MM.1S (cell line): ENCODE measurements at regions not wholly inside any gene's neighbourhood (a gene's known extent, or its start where the extent isn't known, plus 50 kb on each side); places are given as distances from the start of the nearest gene placed in this dataset.
"Not testable (repeated sequence)": the region's sequence is repeated elsewhere in the genome, so short reads cannot be mapped to it uniquely, and the experiment has no call there.

Experiments
- DNase-seq: peaks from one replicate; pipeline ENCODE4 v3.0.0-alpha.2; 2015
- H2AFZ ChIP-seq: fragments of 300-600 bp; sonication (generic); 2 replicates; pipeline ENCODE4 v1.6.0; 2016; ENCODE audit warnings: antibody characterized with exemption, low read length
- H3F3A ChIP-seq: fragments of 300-600 bp; sonication (generic); 2 replicates; pipeline ENCODE4 v1.6.1; 2016; ENCODE audit warnings: mild to moderate bottlenecking, antibody characterized with exemption, low read length, moderate library complexity, mixed read lengths; ENCODE audit not compliant: insufficient read depth
- H3K27ac ChIP-seq: fragments of 300-600 bp; sonication (generic); 2 replicates; pipeline ENCODE4 v1.5.1; 2016; ENCODE audit warnings: mild to moderate bottlenecking, low read length
- H3K27me3 ChIP-seq: fragments of 300-600 bp; sonication (generic); replicated peaks from 2 replicates; pipeline ENCODE4 v1.6.0; 2016; ENCODE audit warnings: low read length; ENCODE audit not compliant: insufficient read depth
- H3K36me3 ChIP-seq: fragments of 300-600 bp; sonication (generic); replicated peaks from 2 replicates; pipeline ENCODE4 v1.6.1; 2016; ENCODE audit warnings: mild to moderate bottlenecking, low read length, mixed read lengths; ENCODE audit not compliant: insufficient read depth
- H3K4me1 ChIP-seq: fragments of 300-600 bp; sonication (generic); 2 replicates; pipeline ENCODE4 v1.6.1; 2016; ENCODE audit warnings: low read length, mixed read lengths
- H3K4me2 ChIP-seq: fragments of 300-600 bp; sonication (generic); 2 replicates; pipeline ENCODE4 v1.6.0; 2016; ENCODE audit warnings: low read depth, low read length
- H3K4me3 ChIP-seq: fragments of 300-600 bp; sonication (generic); 2 replicates; pipeline ENCODE4 v1.5.1; 2016; ENCODE audit warnings: low read length, mixed read lengths
- H3K79me2 ChIP-seq: fragments of 300-600 bp; sonication (generic); 2 replicates; pipeline ENCODE4 v1.6.1; 2016; ENCODE audit warnings: mixed run types, low read length, mixed read lengths
- H3K9ac ChIP-seq: fragments of 300-600 bp; sonication (generic); 2 replicates; pipeline ENCODE4 v1.6.1; 2016; ENCODE audit warnings: low read length, mixed read lengths
- H3K9me2 ChIP-seq: fragments of 300-600 bp; sonication (generic); replicated peaks from 2 replicates; pipeline ENCODE4 v1.6.1; 2016; ENCODE audit warnings: mild to moderate bottlenecking, low read length, mixed read lengths; ENCODE audit not compliant: insufficient read depth
- H3K9me3 ChIP-seq: fragments of 300-600 bp; sonication (generic); replicated peaks from 2 replicates; pipeline ENCODE4 v1.6.1; 2016; ENCODE audit warnings: mild to moderate bottlenecking, low read length, mixed read lengths; ENCODE audit not compliant: insufficient read depth
- H4K20me1 ChIP-seq: fragments of 300-600 bp; sonication (generic); 2 replicates; pipeline ENCODE4 v1.6.1; 2016; ENCODE audit warnings: mild to moderate bottlenecking, low read length, moderate library complexity, mixed read lengths; ENCODE audit not compliant: insufficient read depth
- EZH2 ChIP-seq: fragments of 300-600 bp; sonication (generic); optimal IDR thresholded peaks from 2 replicates; pipeline ENCODE3; 2017; ENCODE audit warnings: low read depth, mild to moderate bottlenecking, antibody characterized with exemption, low read length, mixed read lengths
- EZH2phosphoT487 ChIP-seq: fragments of 300-600 bp; sonication (generic); IDR thresholded peaks from 2 replicates; pipeline ENCODE4 v1.6.1; 2018; ENCODE audit warnings: antibody characterized with exemption, low read length
- TF ChIP-seq, protein P1 (sequence below): fragments of 300-600 bp; sonication (generic); IDR thresholded peaks from 2 replicates; pipeline ENCODE4 v1.5.1; 2016; ENCODE audit warnings: antibody characterized with exemption, low read length, mixed read lengths

DNA sequence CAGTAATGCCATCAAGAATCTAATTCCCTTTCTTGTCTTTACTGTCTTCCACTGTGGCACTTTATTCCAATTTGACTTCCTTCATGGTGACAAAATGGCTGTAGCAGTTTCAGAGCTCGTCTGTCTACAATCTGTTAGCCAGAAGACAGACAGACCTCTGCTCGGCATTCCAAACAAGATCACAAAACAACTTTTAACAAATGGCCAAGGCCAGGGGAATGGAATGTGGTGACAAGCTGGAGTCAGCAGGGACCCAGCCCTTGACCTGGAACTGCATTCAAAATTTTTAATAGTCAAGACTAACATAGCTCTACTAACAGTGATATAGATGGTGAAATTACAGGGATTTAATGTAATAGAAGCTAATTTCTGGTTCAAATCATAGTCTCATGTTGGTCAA, 637.2 kb downstream of the ETS1 start:
- no peaks in the 10 kb centered on the region for H3K9me3 ChIP-seq
- H3K27ac ChIP-seq = no peak overlapping the region
- H2AFZ ChIP-seq = no peak overlapping the region
- H3K4me2 ChIP-seq = no peak overlapping the region
- H3K36me3 ChIP-seq = no peaks in the 10 kb centered on the region
- H3K27me3 ChIP-seq = no peaks in the 10 kb centered on the region
- no peaks in the 10 kb centered on the region for H3K79me2 ChIP-seq
- TF ChIP-seq EZH2 (no peak), EZH2phosphoT487 (no peak)
- TF ChIP-seq, protein P1, sequence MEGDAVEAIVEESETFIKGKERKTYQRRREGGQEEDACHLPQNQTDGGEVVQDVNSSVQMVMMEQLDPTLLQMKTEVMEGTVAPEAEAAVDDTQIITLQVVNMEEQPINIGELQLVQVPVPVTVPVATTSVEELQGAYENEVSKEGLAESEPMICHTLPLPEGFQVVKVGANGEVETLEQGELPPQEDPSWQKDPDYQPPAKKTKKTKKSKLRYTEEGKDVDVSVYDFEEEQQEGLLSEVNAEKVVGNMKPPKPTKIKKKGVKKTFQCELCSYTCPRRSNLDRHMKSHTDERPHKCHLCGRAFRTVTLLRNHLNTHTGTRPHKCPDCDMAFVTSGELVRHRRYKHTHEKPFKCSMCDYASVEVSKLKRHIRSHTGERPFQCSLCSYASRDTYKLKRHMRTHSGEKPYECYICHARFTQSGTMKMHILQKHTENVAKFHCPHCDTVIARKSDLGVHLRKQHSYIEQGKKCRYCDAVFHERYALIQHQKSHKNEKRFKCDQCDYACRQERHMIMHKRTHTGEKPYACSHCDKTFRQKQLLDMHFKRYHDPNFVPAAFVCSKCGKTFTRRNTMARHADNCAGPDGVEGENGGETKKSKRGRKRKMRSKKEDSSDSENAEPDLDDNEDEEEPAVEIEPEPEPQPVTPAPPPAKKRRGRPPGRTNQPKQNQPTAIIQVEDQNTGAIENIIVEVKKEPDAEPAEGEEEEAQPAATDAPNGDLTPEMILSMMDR = no peak
- H3K4me3 ChIP-seq = no peak overlapping the region
- no peaks in the 10 kb centered on the region for H3F3A ChIP-seq
- no peaks in the 10 kb centered on the region for H3K9me2 ChIP-seq
- DNase-seq = no peak
- no peaks in the 10 kb centered on the region for H4K20me1 ChIP-seq
- H3K9ac ChIP-seq = no peak overlapping the region
- no peaks in the 10 kb centered on the region for H3K4me1 ChIP-seq

DNA sequence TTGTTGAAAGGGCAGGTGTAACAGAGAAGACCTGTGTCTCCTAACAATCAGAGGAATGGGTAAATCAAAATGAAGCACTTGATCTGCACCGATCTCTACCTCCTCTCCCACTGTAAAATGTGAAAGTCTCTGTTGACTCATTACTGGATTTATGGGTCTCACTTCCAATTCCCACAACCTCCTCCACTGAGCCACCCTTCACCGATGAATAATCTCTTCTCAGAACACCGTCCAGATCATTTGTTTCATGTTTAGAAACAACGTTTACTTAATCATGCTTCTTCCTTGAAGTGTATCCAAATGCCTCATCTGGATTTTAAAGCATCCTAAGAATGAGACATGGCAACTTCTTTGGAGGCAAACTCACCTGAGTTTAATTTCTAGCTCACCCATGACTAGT, 643.6 kb downstream of the ETS1 start:
- no peak for DNase-seq
- H3K79me2 ChIP-seq = no peaks in the 10 kb centered on the region
- H3K9ac ChIP-seq = no peak overlapping the region
- H3K4me3 ChIP-seq = no peak overlapping the region
- TF ChIP-seq EZH2 = no peak
- TF ChIP-seq EZH2phosphoT487 = no peak
- TF ChIP-seq, protein P1 = no peak
- H3K4me2 ChIP-seq = no peak overlapping the region
- no peaks in the 10 kb centered on the region for H4K20me1 ChIP-seq
- H3K36me3 ChIP-seq = no peaks in the 10 kb centered on the region
- H2AFZ ChIP-seq = no peak overlapping the region
- H3K4me1 ChIP-seq = no peaks in the 10 kb centered on the region
- no peaks in the 10 kb centered on the region for H3K27me3 ChIP-seq
- H3K9me3 ChIP-seq = no peaks in the 10 kb centered on the region
- no peaks in the 10 kb centered on the region for H3F3A ChIP-seq
- H3K9me2 ChIP-seq = no peaks in the 10 kb centered on the region
- H3K27ac ChIP-seq = no peak overlapping the region

DNA sequence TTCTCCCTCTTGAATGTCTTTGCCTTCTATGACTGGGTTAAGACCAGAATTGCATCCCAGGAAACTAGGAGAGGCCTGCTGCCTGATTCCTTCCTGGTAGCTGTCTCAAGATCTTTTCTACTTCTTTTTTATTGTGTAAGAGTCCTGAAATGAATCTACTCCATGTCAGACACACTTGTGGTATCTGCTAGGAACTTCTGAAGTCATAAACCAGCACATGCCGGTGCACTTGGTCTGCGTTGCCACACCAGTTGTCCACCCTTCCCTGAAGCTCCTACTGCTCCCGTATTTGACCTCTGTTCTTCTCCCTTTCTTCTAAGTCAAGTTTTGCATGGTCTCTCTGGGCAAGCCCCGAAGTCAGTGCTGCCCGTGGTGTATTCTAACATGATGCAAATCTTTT, 644.2 kb downstream of the ETS1 start:
- Histone ChIP-seq H3K4me2 (no peak overlapping the region), H3K36me3 (no peaks in the 10 kb centered on the region), H2AFZ (no peak overlapping the region), H3K79me2 (no peaks in the 10 kb centered on the region), H3K9me2 (no peaks in the 10 kb centered on the region), H4K20me1 (no peaks in the 10 kb centered on the region), H3K9ac (no peak overlapping the region), H3K4me3 (no peak overlapping the region), H3K27me3 (no peaks in the 10 kb centered on the region), H3K9me3 (no peaks in the 10 kb centered on the region), H3K4me1 (no peaks in the 10 kb centered on the region), H3F3A (no peaks in the 10 kb centered on the region), H3K27ac (no peak overlapping the region)
- TF ChIP-seq EZH2phosphoT487 (no peak), EZH2 (no peak)
- TF ChIP-seq, protein P1 = no peak
- DNase-seq = no peak

DNA sequence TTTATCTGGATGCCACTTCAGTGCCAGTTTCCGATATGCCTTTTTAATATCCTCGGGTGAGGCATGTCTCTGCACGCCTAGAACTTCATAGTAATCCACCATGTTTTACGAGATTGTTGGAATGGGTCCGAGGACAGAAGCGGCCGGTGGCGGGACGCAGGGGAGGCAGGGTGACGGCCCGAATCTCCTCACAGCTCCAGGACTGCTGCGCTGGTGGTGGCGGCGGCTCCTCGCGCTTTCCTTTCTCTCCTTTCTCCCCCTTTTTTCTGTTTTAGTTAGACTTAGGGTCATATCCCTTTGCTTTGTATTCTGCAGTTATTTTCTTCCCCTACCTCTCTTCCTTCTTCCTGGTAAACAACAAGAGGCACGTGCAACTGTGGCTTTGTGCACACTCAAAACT, 645.8 kb downstream of the ETS1 start:
- not testable (repeated sequence) for H3K79me2 ChIP-seq, DNase-seq, H4K20me1 ChIP-seq, H3K9me3 ChIP-seq, H2AFZ ChIP-seq, H3K27ac ChIP-seq, H3K9ac ChIP-seq, H3K36me3 ChIP-seq, H3K9me2 ChIP-seq, H3K4me2 ChIP-seq, H3K27me3 ChIP-seq, H3F3A ChIP-seq, H3K4me3 ChIP-seq, H3K4me1 ChIP-seq
